Mucosa of descending colon (tissue), 3 donors: ENCODE measurements at regions not wholly inside any gene's neighbourhood (a gene's known extent, or its start where the extent isn't known, plus 50 kb on each side); places are given as distances from the start of the nearest gene placed in this dataset.

Experiments
- ATAC-seq: fragments of 200-7000 bp; cut with Tn5 transposase; one replicate; pipeline ENCODE4 v1.9.1; 2020; ENCODE audit warnings: mild to moderate bottlenecking, moderate library complexity
- DNase-seq, 3 donors: peaks; one replicate each; pipeline ENCODE4 v3.0.0-alpha.2; 2020
- H3K36me3 ChIP-seq: fragments of 200-600 bp; one replicate; pipeline ENCODE4 v1.8.0; 2021; ENCODE audit warnings: low read depth, mild to moderate bottlenecking
- H3K4me1 ChIP-seq: fragments of 200-600 bp; one replicate; pipeline ENCODE4 v1.8.0; 2021; ENCODE audit warnings: low read depth, mild to moderate bottlenecking
- H3K4me3 ChIP-seq: fragments of 200-600 bp; one replicate; pipeline ENCODE4 v1.8.0; 2021; ENCODE audit warnings: mild to moderate bottlenecking
- H3K9me3 ChIP-seq: fragments of 200-600 bp; one replicate; pipeline ENCODE4 v1.8.0; 2021; ENCODE audit warnings: mild to moderate bottlenecking
- CTCF ChIP-seq: fragments of 200-600 bp; IDR thresholded peaks from one replicate; pipeline ENCODE4 v1.8.0; 2022; ENCODE audit warnings: antibody characterized with exemption, mild to moderate bottlenecking
- intact Hi-C, 2 donors: fragments of 100-400 bp; cut with DNase I in 1 of 2; cut with micrococcal nuclease in 1 of 2; formaldehyde crosslinking; loops; one replicate each; pipeline versions ENCODE4 v1.11.0 to v1.11.1; 2022; cut with DNase I, micrococcal nuclease
- donor health status: DM: no; HTN: no; CAD: no; lungs with moderate emphysema.
- donor health status: DM: no; HTN: no; CAD: no.
- donor health status: DM: no; HTN: yes; CAD: no.

GRCh38 chr16:62546701-62547100 is 510.5 kb upstream of the CDH8 start:
- ATAC-seq: no peak
- no peaks in the 10 kb centered on the region for H3K4me1 ChIP-seq
- H3K36me3 ChIP-seq: no peaks in the 10 kb centered on the region
- intact Hi-C loops: no loop called here
- TF ChIP-seq CTCF: no peak
- no peak overlapping the region for H3K4me3 ChIP-seq
- peaks cover 10% of the 10 kb centered on the region for H3K9me3 ChIP-seq
- DNase-seq: no peak

GRCh38 chr16:62545039-62545438 is 508.8 kb upstream of the CDH8 start:
- Histone ChIP-seq H3K36me3 (no peaks in the 10 kb centered on the region), H3K9me3 (peaks cover 10% of the 10 kb centered on the region), H3K4me1 (no peaks in the 10 kb centered on the region), H3K4me3 (no peak overlapping the region)
- ATAC-seq (no peak), DNase-seq (no peak)
- no peak for TF ChIP-seq CTCF
- intact Hi-C loops: no loop called here

- no peak overlapping the region for H3K4me3 ChIP-seq
- ATAC-seq (no peak), DNase-seq (no peak)
- no peak for TF ChIP-seq CTCF
- intact Hi-C loops: no loop called here
- H3K4me1 ChIP-seq: no peaks in the 10 kb centered on the region
- peaks cover 4% of the 10 kb centered on the region for H3K9me3 ChIP-seq
- no peaks in the 10 kb centered on the region for H3K36me3 ChIP-seq
Measured at GRCh38 chr16:62543516-62543915, 507.3 kb upstream of the CDH8 start.

GRCh38 chr16:62539657-62540056 is 503.4 kb upstream of the CDH8 start:
- intact Hi-C loops: no loop called here

GRCh38 chr16:62530426-62530825 is 494.2 kb upstream of the CDH8 start:
- no peak overlapping the region for H3K4me3 ChIP-seq
- H3K36me3 ChIP-seq: no peaks in the 10 kb centered on the region
- DNase-seq: no peak
- intact Hi-C loops: no loop called here
- no peaks in the 10 kb centered on the region for H3K4me1 ChIP-seq
- peaks cover 3% of the 10 kb centered on the region for H3K9me3 ChIP-seq
- no peak for TF ChIP-seq CTCF
- no peak for ATAC-seq

More at GRCh38 chr16:62539657-62540056, 503.4 kb upstream of the CDH8 start:
- H3K9me3 ChIP-seq: peaks cover 6% of the 10 kb centered on the region
- ATAC-seq: no peak
- H3K4me1 ChIP-seq: no peaks in the 10 kb centered on the region
- H3K36me3 ChIP-seq: no peaks in the 10 kb centered on the region
- H3K4me3 ChIP-seq: no peak overlapping the region
- TF ChIP-seq CTCF: no peak
- DNase-seq: no peak

GRCh38 chr16:62516001-62516400 is 479.8 kb upstream of the CDH8 start:
- no peak for TF ChIP-seq CTCF
- no peak for DNase-seq
- intact Hi-C loops: no loop called here
- peaks cover 15% of the 10 kb centered on the region for H3K9me3 ChIP-seq
- H3K4me3 ChIP-seq: no peak overlapping the region
- H3K36me3 ChIP-seq: no peaks in the 10 kb centered on the region
- no peak for ATAC-seq
- no peaks in the 10 kb centered on the region for H3K4me1 ChIP-seq
